ENCODE measurements at regions not wholly inside any gene's neighbourhood (a gene's known extent, or its start where the extent isn't known, plus 50 kb on each side); places are given as distances from the start of the nearest gene placed in this dataset.

DNA sequence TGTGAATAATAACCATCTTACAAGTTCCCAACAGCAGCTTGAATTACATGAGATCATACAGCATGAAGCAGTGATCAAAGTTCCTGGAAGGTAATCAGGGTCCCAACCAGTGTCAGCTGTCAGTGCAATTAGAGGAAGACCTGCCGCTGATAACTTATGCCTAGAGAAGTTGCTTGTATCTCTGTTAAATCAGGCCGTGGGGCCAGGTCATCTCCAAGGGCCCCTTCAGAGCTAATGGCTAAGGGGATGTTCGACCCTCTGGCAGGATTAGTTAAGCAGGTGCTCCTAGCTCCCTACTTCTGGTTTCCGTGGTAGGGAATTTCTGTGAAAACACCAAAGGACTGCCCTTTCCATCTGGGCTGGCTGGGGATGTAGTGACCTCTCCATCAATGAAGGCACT is 251.0 kb downstream of the FAM43A start:
- no peak for ATAC-seq (replicated peaks; ENCODE audit: extremely low read depth, poor library complexity, severe bottlenecking)
- DNase-seq (ENCODE audit: low spot score in 2 of 2) = no peak
- H3K4me3 Mint-ChIP-seq = no peak overlapping the region
- H3K27me3 Mint-ChIP-seq = peaks cover 25% of the 10 kb centered on the region
- no peaks in the 10 kb centered on the region for H3K9me3 Mint-ChIP-seq
- no peaks in the 10 kb centered on the region for H3K4me1 Mint-ChIP-seq
- no peak overlapping the region for H3K27ac Mint-ChIP-seq (ENCODE audit: low read depth)
- H3K36me3 Mint-ChIP-seq (ENCODE audit: insufficient read depth) = no peaks in the 10 kb centered on the region

DNA sequence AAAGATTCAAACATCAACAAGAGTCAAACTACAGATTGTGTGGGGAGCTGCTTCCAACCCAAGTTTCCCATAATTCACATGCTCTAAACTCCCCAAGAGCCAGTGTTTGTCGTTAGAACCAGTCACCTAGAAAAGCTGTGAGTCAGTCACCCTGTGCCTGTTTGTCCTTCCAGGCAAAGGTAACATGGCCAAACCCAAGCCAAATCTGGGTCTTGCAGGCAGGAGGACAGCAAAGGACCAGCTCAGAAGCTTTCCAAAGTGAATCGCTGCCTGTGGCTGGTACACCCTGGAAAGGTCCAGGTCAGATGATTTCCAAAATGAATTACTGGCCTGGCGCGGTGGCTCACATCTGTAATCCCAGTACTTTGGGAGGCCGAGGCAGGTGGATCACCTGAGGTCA is 251.5 kb downstream of the FAM43A start:
- no peaks in the 10 kb centered on the region for H3K4me1 Mint-ChIP-seq
- H3K27me3 Mint-ChIP-seq = peaks cover 25% of the 10 kb centered on the region
- no peaks in the 10 kb centered on the region for H3K36me3 Mint-ChIP-seq (ENCODE audit: insufficient read depth)
- DNase-seq (ENCODE audit: low spot score in 2 of 2) (no peak), ATAC-seq (replicated peaks; ENCODE audit: extremely low read depth, poor library complexity, severe bottlenecking) (no peak)
- H3K9me3 Mint-ChIP-seq = no peaks in the 10 kb centered on the region
- no peak overlapping the region for H3K27ac Mint-ChIP-seq (ENCODE audit: low read depth)
- no peak overlapping the region for H3K4me3 Mint-ChIP-seq

DNA sequence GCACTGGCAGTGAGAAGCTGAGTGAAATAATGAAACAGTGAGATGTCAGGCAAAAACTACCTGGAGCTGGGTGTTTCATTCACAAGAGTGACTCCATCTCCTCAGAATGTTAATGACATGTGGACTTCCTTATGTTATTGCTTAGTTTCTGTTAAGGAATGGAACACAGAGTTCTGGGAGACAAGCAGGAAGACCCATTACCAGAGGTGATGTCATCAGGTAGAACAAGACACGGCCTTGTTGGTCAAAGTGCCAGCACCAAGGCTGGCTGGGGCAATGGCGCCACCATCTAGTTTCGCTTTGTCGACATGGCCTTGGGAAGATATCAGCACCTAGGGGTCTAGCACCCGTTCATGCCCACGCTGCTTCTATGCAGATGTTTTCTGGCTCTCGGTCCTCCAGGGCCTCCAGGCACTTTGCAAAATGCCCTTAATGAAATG is 252.2 kb downstream of the FAM43A start:
- Mint-ChIP-seq H3K27ac (ENCODE audit: low read depth) (no peak overlapping the region), H3K36me3 (ENCODE audit: insufficient read depth) (no peaks in the 10 kb centered on the region), H3K27me3 (peaks cover 21% of the 10 kb centered on the region), H3K4me3 (no peak overlapping the region), H3K9me3 (no peaks in the 10 kb centered on the region), H3K4me1 (no peaks in the 10 kb centered on the region)
- ATAC-seq (replicated peaks; ENCODE audit: extremely low read depth, poor library complexity, severe bottlenecking) = no peak
- no peak for DNase-seq (ENCODE audit: low spot score in 2 of 2)

DNA sequence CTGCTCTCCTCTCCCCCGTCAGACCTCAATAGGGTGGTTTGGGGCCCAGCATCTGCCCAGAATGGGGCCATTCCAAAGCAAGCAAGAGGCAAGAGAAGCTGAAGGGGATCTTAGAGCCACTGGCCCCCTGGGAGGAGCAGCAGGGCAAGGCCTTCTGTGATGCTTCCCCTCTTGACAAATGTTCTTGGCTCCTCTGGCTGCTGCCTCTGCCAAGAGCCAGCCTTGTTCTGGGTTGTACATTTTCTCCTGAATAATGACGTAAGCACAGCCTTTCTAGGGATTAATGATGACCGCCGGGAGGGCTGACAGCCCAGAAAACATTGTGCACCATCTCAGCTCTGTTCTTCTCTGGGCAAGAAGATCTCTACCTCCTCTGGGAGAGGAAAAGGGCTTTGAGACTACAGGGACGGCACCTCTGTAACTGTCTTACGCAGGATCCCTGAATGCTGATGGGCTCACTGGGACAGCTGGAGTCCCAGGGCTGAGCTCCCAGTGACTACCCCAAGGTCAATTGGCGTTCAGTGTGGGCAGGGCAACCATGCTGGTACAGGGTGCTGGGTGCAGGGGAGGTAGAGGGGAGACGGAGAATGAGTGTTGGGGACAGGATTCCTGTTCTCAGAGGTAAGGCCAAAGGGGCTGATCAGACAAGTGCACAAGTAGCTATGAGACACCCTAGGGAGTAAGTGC is 253.3 kb downstream of the FAM43A start:
- Mint-ChIP-seq H3K4me3 (no peak overlapping the region), H3K4me1 (no peaks in the 10 kb centered on the region), H3K27ac (ENCODE audit: low read depth) (no peak overlapping the region), H3K36me3 (ENCODE audit: insufficient read depth) (peaks cover 1% of the 10 kb centered on the region), H3K9me3 (no peaks in the 10 kb centered on the region), H3K27me3 (peaks cover 21% of the 10 kb centered on the region)
- no peak for ATAC-seq (replicated peaks; ENCODE audit: extremely low read depth, poor library complexity, severe bottlenecking)
- no peak for DNase-seq (ENCODE audit: low spot score in 2 of 2)

DNA sequence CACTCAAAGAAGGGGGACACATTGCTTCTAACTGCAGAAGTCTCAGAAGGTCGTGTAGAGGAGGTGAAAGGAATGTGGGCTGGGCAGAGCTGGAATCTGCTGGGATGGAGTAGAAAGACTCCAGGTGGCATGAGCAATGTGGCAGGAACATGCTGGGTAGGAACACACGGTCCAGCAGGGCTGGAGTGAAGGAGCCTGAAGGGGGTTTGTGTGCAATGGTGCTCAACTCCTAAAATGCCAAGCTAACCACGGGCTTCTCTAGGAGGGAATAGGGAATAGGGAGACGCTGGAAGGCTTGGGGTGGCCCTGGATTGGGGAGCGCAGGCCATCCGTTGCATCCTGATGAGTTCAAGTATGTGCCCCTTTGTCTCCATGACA is 253.8 kb downstream of the FAM43A start:
- DNase-seq (ENCODE audit: low spot score in 2 of 2) (no peak), ATAC-seq (replicated peaks; ENCODE audit: extremely low read depth, poor library complexity, severe bottlenecking) (no peak)
- no peaks in the 10 kb centered on the region for H3K4me1 Mint-ChIP-seq
- no peak overlapping the region for H3K4me3 Mint-ChIP-seq
- H3K9me3 Mint-ChIP-seq = no peaks in the 10 kb centered on the region
- peaks cover 1% of the 10 kb centered on the region for H3K36me3 Mint-ChIP-seq (ENCODE audit: insufficient read depth)
- no peak overlapping the region for H3K27ac Mint-ChIP-seq (ENCODE audit: low read depth)
- peaks cover 21% of the 10 kb centered on the region for H3K27me3 Mint-ChIP-seq

DNA sequence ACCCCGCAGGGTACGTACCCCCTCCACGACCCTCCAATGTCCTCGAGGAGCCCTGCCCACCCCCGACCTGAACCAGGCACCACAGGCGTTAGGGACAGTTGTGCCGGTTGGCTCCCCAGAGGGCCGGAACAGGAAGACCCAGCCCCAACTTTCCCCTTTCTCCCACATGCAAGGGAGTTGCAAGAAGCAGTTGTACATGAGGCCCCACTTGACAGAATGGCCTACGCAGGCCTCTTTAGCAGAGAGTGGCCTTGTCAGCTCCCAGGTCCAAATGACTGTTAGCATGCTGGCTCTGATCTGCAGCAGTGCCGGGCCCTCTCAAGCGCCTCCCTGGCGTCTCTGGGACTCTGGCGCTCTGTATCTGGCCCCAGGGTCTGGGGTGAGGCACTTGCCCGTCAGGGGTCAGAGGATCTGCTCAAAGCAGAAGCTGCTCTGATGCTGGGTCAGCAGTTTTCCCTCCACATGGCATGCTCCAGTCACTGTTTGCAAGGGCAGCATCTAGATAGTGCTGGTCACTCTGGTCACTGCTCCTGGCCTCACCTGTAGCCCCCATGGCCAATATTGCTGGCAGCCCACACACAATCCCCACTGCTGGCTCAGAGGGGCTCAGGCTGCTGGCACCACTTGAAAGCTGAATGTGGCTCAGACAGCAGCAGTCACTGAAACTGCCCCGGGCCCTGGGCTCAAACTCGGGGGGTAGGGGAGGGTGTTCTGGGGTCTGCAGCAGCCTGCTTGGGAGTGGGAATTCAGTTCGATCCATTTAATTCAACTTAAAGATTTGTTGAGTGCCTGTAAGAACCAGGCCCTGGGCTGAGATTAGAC is 254.5 kb downstream of the FAM43A start:
- ATAC-seq (replicated peaks; ENCODE audit: extremely low read depth, poor library complexity, severe bottlenecking) = no peak
- Mint-ChIP-seq H3K36me3 (ENCODE audit: insufficient read depth) (peaks cover 1% of the 10 kb centered on the region), H3K27ac (ENCODE audit: low read depth) (no peak overlapping the region)

DNA sequence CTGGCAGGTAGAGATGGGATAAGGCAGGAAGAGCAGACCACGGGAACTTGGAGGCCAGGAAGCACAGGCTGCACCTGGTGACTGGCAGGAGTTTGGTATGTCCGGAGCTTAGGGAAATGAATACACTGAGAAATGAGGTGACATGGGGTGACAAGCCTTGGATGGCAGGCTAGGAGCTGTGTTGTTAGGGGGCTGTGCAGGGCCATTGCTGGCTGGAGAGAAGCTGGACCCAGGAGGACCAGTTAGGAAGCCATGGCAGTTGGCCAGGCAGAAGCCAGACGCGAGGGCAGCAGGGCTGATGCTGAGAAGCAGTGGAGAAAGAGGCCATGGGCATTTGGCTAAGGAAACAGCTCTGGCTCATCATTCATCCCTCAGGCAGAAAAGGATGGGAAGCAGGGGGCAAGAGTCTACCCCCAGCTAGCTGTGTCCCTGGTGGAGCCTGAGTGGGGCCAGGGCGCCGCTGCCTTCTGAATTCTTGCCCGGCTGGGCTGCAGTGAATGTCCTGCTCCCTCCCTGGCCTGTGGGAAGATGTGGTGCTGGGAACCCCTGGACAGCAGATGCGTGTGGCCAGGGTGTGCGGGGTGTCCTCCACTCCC is 255.8 kb downstream of the FAM43A start:
- ATAC-seq (replicated peaks; ENCODE audit: extremely low read depth, poor library complexity, severe bottlenecking) (no peak), DNase-seq (ENCODE audit: low spot score in 2 of 2) (no peak)
- Mint-ChIP-seq H3K27ac (ENCODE audit: low read depth) (no peak overlapping the region), H3K4me1 (peaks cover 5% of the 10 kb centered on the region), H3K9me3 (no peaks in the 10 kb centered on the region), H3K4me3 (no peak overlapping the region), H3K36me3 (ENCODE audit: insufficient read depth) (peaks cover 3% of the 10 kb centered on the region), H3K27me3 (peaks cover 21% of the 10 kb centered on the region)

More for the DNA sequence above, 254.5 kb downstream of the FAM43A start:
- H3K4me3 Mint-ChIP-seq = no peak overlapping the region
- peaks cover 21% of the 10 kb centered on the region for H3K27me3 Mint-ChIP-seq
- no peaks in the 10 kb centered on the region for H3K9me3 Mint-ChIP-seq
- H3K4me1 Mint-ChIP-seq = no peaks in the 10 kb centered on the region
- no peak for DNase-seq (ENCODE audit: low spot score in 2 of 2)

DNA sequence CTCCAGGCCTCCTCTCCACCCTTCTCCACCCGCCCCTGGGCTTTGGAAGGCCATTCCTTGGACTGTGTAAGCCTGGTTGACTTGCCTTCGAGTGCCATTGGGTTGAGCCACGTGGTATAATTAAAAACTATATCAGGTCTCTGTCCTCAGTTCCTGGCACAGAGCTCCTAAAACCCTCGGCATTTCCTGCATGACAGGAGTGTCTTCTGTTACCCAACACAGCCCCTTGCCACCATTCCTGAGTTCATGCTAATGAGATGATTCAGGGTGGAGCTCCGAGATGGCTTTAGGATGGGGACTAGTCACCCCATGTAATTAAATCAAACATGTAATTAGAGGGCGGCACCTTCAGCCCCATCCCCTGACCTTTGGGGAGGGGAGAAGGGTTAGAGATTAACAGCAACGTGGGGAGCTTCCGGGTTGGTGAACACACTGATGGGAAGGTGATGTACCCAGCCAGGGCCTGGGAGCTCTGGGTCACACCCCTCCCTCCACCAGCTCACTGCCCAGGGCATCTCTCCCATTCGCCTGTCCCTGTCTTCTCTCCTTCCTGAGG is 256.4 kb downstream of the FAM43A start:
- no peak for DNase-seq (ENCODE audit: low spot score in 2 of 2)
- no peak overlapping the region for H3K27ac Mint-ChIP-seq (ENCODE audit: low read depth)
- no peak for ATAC-seq (replicated peaks; ENCODE audit: extremely low read depth, poor library complexity, severe bottlenecking)
- peaks cover 3% of the 10 kb centered on the region for H3K36me3 Mint-ChIP-seq (ENCODE audit: insufficient read depth)
- H3K27me3 Mint-ChIP-seq = peaks cover 21% of the 10 kb centered on the region
- peaks cover 5% of the 10 kb centered on the region for H3K4me1 Mint-ChIP-seq
- H3K4me3 Mint-ChIP-seq = no peak overlapping the region
- no peaks in the 10 kb centered on the region for H3K9me3 Mint-ChIP-seq

DNA sequence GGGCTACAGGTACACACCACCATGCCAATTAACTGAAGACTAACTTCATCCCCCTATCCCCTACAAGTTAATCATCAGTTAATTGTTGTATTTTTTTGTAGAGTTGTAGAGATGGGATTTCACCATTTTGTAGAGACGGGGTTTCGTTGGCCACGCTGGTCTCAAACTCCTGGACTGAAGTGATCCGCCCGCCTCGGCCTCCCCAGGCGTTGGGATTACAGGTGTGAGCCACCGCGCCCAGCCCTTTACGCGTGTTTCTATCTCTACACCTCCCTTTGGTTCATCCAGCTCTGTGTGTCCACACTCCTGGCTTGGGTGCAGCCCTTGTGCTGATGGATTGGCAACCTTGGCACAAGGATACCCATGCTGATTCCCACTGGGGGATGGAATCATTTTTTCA is 258.8 kb downstream of the FAM43A start:
- peaks cover 5% of the 10 kb centered on the region for H3K4me1 Mint-ChIP-seq
- DNase-seq (ENCODE audit: low spot score in 2 of 2) = no peak
- H3K27ac Mint-ChIP-seq (ENCODE audit: low read depth) = no peak overlapping the region
- H3K4me3 Mint-ChIP-seq = no peak overlapping the region
- H3K36me3 Mint-ChIP-seq (ENCODE audit: insufficient read depth) = peaks cover 3% of the 10 kb centered on the region
- no peaks in the 10 kb centered on the region for H3K9me3 Mint-ChIP-seq
- ATAC-seq (replicated peaks; ENCODE audit: extremely low read depth, poor library complexity, severe bottlenecking) = no peak
- peaks cover 21% of the 10 kb centered on the region for H3K27me3 Mint-ChIP-seq

DNA sequence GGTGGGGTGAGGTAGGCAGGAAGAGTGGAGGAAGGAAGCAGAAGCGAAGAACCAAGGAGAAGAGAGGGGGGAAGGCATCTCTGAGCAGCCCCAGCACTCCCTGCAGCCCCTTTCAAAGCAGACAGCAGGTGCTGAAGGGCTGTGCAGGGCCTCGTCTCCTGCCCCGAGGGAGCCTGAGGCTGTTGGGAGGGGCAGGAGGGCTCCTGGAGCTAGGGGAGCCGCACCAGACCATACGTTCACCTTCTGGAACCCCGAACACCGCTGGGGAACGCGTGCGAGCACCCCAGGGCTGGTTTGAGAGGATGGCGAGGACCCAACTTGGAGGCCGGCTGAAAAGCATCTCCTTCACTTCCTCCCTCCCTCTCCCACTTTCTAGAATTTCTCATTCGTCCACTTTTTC is 259.8 kb downstream of the FAM43A start:
- H3K27ac Mint-ChIP-seq (ENCODE audit: low read depth) = no peak overlapping the region
- H3K9me3 Mint-ChIP-seq = no peaks in the 10 kb centered on the region
- peaks cover 19% of the 10 kb centered on the region for H3K27me3 Mint-ChIP-seq
- ATAC-seq (replicated peaks; ENCODE audit: extremely low read depth, poor library complexity, severe bottlenecking) (no peak), DNase-seq (ENCODE audit: low spot score in 2 of 2) (no peak)
- no peak overlapping the region for H3K4me3 Mint-ChIP-seq
- peaks cover 3% of the 10 kb centered on the region for H3K36me3 Mint-ChIP-seq (ENCODE audit: insufficient read depth)
- peaks cover 5% of the 10 kb centered on the region for H3K4me1 Mint-ChIP-seq

DNA sequence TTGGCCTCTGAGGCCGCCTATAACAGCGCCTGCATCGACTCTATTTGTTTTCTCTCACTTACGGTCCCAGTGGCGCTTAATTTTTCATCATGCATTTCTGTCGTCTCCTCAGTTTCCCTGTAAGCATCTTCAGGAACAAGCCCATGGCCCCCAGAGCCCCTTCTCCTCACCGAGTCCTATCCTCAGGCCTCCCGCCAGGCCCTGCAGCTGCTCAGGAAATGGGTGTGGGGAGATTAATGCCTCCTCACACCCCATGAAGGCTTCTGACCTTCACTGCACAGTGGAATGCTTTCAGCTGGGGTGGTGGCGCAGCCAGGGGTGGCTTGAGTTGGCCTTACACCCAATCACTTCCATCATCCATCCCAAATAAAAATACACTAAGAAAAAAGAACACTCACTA is 260.4 kb downstream of the FAM43A start:
- peaks cover 3% of the 10 kb centered on the region for H3K36me3 Mint-ChIP-seq (ENCODE audit: insufficient read depth)
- no peaks in the 10 kb centered on the region for H3K9me3 Mint-ChIP-seq
- DNase-seq (ENCODE audit: low spot score in 2 of 2) (no peak), ATAC-seq (replicated peaks; ENCODE audit: extremely low read depth, poor library complexity, severe bottlenecking) (no peak)
- peaks cover 5% of the 10 kb centered on the region for H3K4me1 Mint-ChIP-seq
- H3K27me3 Mint-ChIP-seq = peaks cover 13% of the 10 kb centered on the region
- H3K27ac Mint-ChIP-seq (ENCODE audit: low read depth) = no peak overlapping the region
- no peak overlapping the region for H3K4me3 Mint-ChIP-seq

DNA sequence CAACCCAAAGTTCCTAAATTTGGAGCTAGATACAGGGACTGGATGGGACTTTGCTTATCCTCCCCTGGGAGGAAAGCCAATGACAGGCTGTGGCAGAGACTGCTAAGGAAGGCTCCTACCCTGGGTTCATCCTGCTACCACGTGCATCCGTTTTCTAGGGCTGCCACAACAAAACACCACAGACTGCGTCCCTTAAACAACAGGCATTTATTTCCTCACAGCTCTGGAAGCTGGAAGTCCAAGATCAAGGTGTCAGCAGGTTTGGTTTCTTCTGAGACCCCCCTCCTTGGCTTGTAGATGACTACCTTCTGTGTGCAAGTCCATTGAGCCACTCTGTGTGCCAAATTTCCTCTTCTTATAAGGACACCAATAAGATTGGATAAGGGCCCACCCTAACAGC is 263.9 kb downstream of the FAM43A start:
- Mint-ChIP-seq H3K36me3 (ENCODE audit: insufficient read depth) (peaks cover 1% of the 10 kb centered on the region), H3K27me3 (no peaks in the 10 kb centered on the region), H3K9me3 (no peaks in the 10 kb centered on the region), H3K4me3 (no peak overlapping the region), H3K27ac (ENCODE audit: low read depth) (no peak overlapping the region), H3K4me1 (peaks cover 5% of the 10 kb centered on the region)
- DNase-seq (ENCODE audit: low spot score in 2 of 2) (no peak), ATAC-seq (replicated peaks; ENCODE audit: extremely low read depth, poor library complexity, severe bottlenecking) (no peak)

Data from central memory CD8-positive, alpha-beta T cell (primary cell).